PC-9 (cell line): ENCODE measurements at regions not wholly inside any gene's neighbourhood (a gene's known extent, or its start where the extent isn't known, plus 50 kb on each side); places are given as distances from the start of the nearest gene placed in this dataset.
"Not testable (repeated sequence)": the region's sequence is repeated elsewhere in the genome, so short reads cannot be mapped to it uniquely, and the experiment has no call there.

Source experiments
- BruUV-seq: library from RNA; stranded (reverse); fragments of 400-500 nt; replicated peaks from 2 replicates; lab custom pipeline; 2021; lab: Mats Ljungman, UMichigan
- CTCF ChIA-PET: fragments of 300-600 bp; sonication (Branson Sonifier 250); formaldehyde crosslinking; loops from one replicate; lab custom pipeline; 2022; ENCODE audit warnings: antibody characterized with exemption; lab: Charles Lee
- POLR2A ChIA-PET: fragments of 300-600 bp; sonication (Branson Sonifier 250); formaldehyde crosslinking; loops from one replicate; lab custom pipeline; 2022; ENCODE audit warnings: antibody characterized with exemption; ENCODE audit not compliant: unreplicated experiment; lab: Charles Lee
- DNase-seq, 2 experiments: peaks; one replicate each; pipeline versions ENCODE4 v3.0.0 to v3.0.0-alpha.2; 2015 to 2022; ENCODE audit warnings: mixed read lengths in 1 of 2
- H2AFZ ChIP-seq: fragments of 200-600 bp; sonication (generic); 2 replicates; pipeline ENCODE4 v1.8.1; 2017; ENCODE audit warnings: antibody characterized with exemption
- H3F3A ChIP-seq: fragments of 200-600 bp; sonication (generic); 2 replicates; pipeline ENCODE4 v1.8.1; 2017; ENCODE audit warnings: antibody characterized with exemption, mild to moderate bottlenecking, low read depth; ENCODE audit not compliant: insufficient read depth
- H3K27ac ChIP-seq: fragments of 200-600 bp; sonication (generic); 2 replicates; pipeline ENCODE4 v1.6.1; 2016; ENCODE audit warnings: mixed run types
- H3K27me3 ChIP-seq: fragments of 200-600 bp; sonication (generic); 2 replicates; pipeline ENCODE4 v1.6.1; 2016; ENCODE audit warnings: low read depth, mixed run types; ENCODE audit not compliant: insufficient read depth
- H3K36me3 ChIP-seq: fragments of 200-600 bp; sonication (generic); 2 replicates; pipeline ENCODE4 v1.6.1; 2016; ENCODE audit warnings: low read depth, mixed run types
- H3K4me1 ChIP-seq: fragments of 200-600 bp; sonication (generic); replicated peaks from 2 replicates; pipeline ENCODE4 v1.6.1; 2016; ENCODE audit warnings: mixed run types; ENCODE audit not compliant: insufficient read depth
- H3K4me2 ChIP-seq: fragments of 200-600 bp; sonication (generic); 2 replicates; pipeline ENCODE4 v1.6.1; 2017; ENCODE audit warnings: mixed run types
- H3K4me3 ChIP-seq: fragments of 200-600 bp; sonication (generic); 2 replicates; pipeline ENCODE4 v1.6.1; 2016; ENCODE audit warnings: mixed run types
- H3K79me2 ChIP-seq: fragments of 200-600 bp; sonication (generic); 2 replicates; pipeline ENCODE4 v1.6.1; 2017; ENCODE audit warnings: low read depth, mixed run types
- H3K9me2 ChIP-seq: fragments of 200-600 bp; sonication (generic); 2 replicates; pipeline ENCODE4 v1.8.1; 2017; ENCODE audit warnings: mild to moderate bottlenecking; ENCODE audit not compliant: insufficient read depth
- H3K9me3 ChIP-seq: fragments of 200-600 bp; sonication (generic); 2 replicates; pipeline ENCODE4 v1.8.1; 2016; ENCODE audit warnings: low read depth; ENCODE audit not compliant: insufficient read depth
- H4K20me1 ChIP-seq: fragments of 200-600 bp; sonication (generic); 2 replicates; pipeline ENCODE4 v1.8.1; 2017; ENCODE audit not compliant: insufficient read depth
- CTCF ChIP-seq: fragments of 200-600 bp; sonication (generic); conservative IDR thresholded peaks from 2 replicates; pipeline ENCODE4 v1.6.1; 2017; ENCODE audit warnings: mixed run types, antibody characterized with exemption, mild to moderate bottlenecking, moderate library complexity
- EZH2 ChIP-seq: fragments of 200-600 bp; sonication (generic); IDR thresholded peaks from 2 replicates; pipeline ENCODE4 v1.8.0; 2017; ENCODE audit warnings: antibody characterized with exemption, low read depth
- intact Hi-C: fragments of 100-400 bp; cut with micrococcal nuclease; formaldehyde crosslinking; loops from one replicate; pipeline ENCODE4 v1.10.0; 2022; ENCODE audit not compliant: unreplicated experiment

GRCh38 chr1:99405325-99405724 is 141.0 kb downstream of the PLPPR4 start:
- intact Hi-C loops, H3K9me2 ChIP-seq, H3K79me2 ChIP-seq, BruUV-seq, H3K36me3 ChIP-seq, H3K27ac ChIP-seq, POLR2A ChIA-PET, H3K27me3 ChIP-seq, H2AFZ ChIP-seq, H4K20me1 ChIP-seq, H3K4me2 ChIP-seq, CTCF ChIA-PET, H3F3A ChIP-seq, H3K4me3 ChIP-seq, H3K4me1 ChIP-seq, H3K9me3 ChIP-seq: not testable (repeated sequence)
- peak in 1 of 2 experiments; percentile 8 for DNase-seq

- DNase-seq: no peak
- Histone ChIP-seq H3K27ac (no peak overlapping the region), H3F3A (no peaks in the 10 kb centered on the region), H3K4me3 (no peak overlapping the region), H3K36me3 (no peaks in the 10 kb centered on the region), H3K4me2 (no peak overlapping the region), H3K79me2 (no peaks in the 10 kb centered on the region), H4K20me1 (no peaks in the 10 kb centered on the region), H2AFZ (no peak overlapping the region), H3K4me1 (no peaks in the 10 kb centered on the region), H3K9me3 (no peaks in the 10 kb centered on the region), H3K27me3 (no peaks in the 10 kb centered on the region), H3K9me2 (peaks cover 8% of the 10 kb centered on the region; the same call in 1 of the 2 replicates)
- no TSS peak for BruUV-seq
- ChIA-PET POLR2A (no interaction called here), CTCF (no interaction called here)
- intact Hi-C loops: no loop called here
- TF ChIP-seq EZH2: no peak
- TF ChIP-seq CTCF: no peak
Observed at GRCh38 chr1:99407018-99407417, 142.7 kb downstream of the PLPPR4 start.

GRCh38 chr1:99424087-99424486 is 159.8 kb downstream of the PLPPR4 start:
- H3K9me2 ChIP-seq: no peaks in the 10 kb centered on the region
- no peaks in the 10 kb centered on the region for H4K20me1 ChIP-seq
- no peak overlapping the region for H3K4me2 ChIP-seq
- no peaks in the 10 kb centered on the region for H3K9me3 ChIP-seq
- no TSS peak for BruUV-seq
- ChIA-PET POLR2A (no interaction called here), CTCF (no interaction called here)
- H3F3A ChIP-seq: no peaks in the 10 kb centered on the region
- no peaks in the 10 kb centered on the region for H3K79me2 ChIP-seq
- H3K4me1 ChIP-seq: no peaks in the 10 kb centered on the region
- no peak overlapping the region for H3K27ac ChIP-seq
- H3K36me3 ChIP-seq: no peaks in the 10 kb centered on the region
- intact Hi-C loops: no loop called here
- no peak overlapping the region for H2AFZ ChIP-seq
- H3K27me3 ChIP-seq: no peaks in the 10 kb centered on the region
- no peak overlapping the region for H3K4me3 ChIP-seq
- DNase-seq: no peak
- TF ChIP-seq CTCF (no peak), EZH2 (no peak)

GRCh38 chr1:99429754-99430153 is 165.5 kb downstream of the PLPPR4 start:
- Histone ChIP-seq H3K4me3 (no peak overlapping the region), H3K4me2 (no peak overlapping the region), H3K36me3 (no peaks in the 10 kb centered on the region), H3K27ac (no peak overlapping the region), H3K4me1 (no peaks in the 10 kb centered on the region), H3K9me2 (no peaks in the 10 kb centered on the region), H3F3A (no peaks in the 10 kb centered on the region), H3K9me3 (no peaks in the 10 kb centered on the region), H3K27me3 (no peaks in the 10 kb centered on the region), H4K20me1 (no peaks in the 10 kb centered on the region), H3K79me2 (no peaks in the 10 kb centered on the region), H2AFZ (no peak overlapping the region)
- CTCF ChIA-PET: no interaction called here
- DNase-seq: no peak
- intact Hi-C loops: no loop called here
- BruUV-seq: no TSS peak
- POLR2A ChIA-PET: no interaction called here
- TF ChIP-seq EZH2 (no peak), CTCF (no peak)
